ENCODE measurements at regions not wholly inside any gene's neighbourhood (a gene's known extent, or its start where the extent isn't known, plus 50 kb on each side); places are given as distances from the start of the nearest gene placed in this dataset.
A peak's percentile ranks its signal among the peaks of the same experiment; 100 is the strongest.
"Not testable (repeated sequence)": the region's sequence is repeated elsewhere in the genome, so short reads cannot be mapped to it uniquely, and the experiment has no call there.

DNA sequence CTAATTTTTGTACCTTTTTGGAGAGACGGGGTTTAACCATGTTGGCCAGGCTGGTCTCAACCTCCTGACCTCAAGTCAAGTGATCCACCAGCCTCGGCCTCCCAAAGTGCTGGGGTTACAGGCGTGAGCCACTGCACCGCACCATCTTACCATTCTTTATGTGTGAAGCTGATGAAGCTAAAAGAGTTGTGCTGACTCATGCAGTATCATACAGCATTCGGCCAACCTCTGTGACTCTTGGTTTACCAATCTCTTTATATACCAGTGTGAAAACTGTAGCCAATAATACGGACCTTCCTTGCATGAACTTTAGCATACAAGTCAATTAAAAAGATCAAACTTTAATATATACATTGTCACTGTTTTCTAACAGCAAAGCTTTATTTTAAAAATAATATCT, 878.2 kb upstream of the MBL2 start:
- DNase-seq (ENCODE audit: low read depth) = no peak

DNA sequence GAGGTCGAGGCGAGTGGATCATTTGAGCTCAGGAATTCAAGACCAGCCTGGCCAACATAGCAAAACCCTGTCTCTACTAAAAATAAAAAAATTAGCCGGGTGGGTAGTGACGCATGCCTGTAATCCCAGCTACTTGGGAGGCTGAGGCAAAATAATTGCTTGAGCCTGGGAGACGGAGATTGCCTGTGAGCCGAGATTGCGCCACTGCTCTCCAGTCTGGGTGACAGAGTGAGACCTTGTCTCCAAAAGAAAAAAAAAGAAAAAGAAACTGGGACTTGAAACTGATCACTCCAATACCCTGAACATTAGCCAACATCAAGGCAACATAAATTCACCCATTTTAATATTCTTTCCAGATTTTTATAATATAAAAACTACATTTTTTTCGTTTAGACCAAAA, 874.6 kb upstream of the MBL2 start:
- not testable (repeated sequence) for DNase-seq (ENCODE audit: low read depth)

DNA sequence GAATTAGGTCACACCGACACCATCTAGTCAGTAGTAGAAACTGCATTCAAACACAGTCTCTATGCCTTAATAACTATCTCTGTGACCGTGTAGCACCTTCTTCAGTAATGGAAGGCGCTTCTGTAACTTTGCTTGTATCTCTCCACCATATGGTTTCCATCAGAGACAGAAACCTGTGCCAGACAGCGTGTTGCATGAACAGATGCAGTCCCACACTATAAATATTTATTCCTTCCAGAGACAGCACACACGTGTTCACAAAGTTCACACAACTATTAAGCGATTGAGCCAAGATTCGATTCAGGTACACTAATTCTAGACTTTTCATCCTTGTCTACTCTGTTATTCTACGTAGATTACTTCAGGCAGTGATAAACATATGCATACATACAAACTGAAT, 873.9 kb upstream of the MBL2 start:
- DNase-seq (ENCODE audit: low read depth) = no peak

DNA sequence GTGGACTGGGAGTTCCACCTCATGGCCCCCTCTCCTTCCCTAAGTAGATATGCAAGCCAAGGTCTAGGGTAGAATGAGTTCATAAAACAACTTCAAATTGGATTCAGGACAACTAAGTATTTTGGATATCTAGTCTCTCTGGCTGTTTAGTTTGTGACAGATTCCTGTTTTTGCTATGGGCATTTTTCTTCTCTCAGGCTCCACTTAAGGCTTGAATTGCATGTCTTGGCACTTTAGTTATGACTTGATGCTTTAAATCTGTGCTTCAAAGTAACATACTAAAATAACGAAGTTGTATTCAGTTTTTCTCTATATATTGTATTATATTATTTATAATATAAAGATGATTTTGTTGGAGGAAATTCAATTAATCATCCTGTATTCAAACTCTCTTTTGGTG, 873.4 kb upstream of the MBL2 start:
- DNase-seq (ENCODE audit: low read depth) = no peak

DNA sequence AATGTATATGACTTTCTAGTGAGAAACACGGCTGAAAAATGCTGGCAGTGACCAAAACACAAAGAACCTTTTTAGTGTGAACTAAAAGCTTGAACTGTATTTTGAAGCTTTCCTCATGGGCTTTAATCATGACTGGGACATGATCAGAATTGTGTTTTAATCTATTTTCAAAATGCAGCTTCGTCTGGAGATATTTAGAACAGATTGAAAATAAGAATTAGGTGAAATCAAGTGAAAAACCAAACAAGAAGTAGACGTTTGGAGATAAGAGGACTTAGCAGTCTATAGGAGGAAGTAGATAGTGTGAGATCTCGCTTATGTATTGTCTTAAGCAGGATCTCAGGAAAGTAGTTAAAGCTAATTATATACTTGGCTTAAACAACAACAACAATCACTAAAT, 865.4 kb upstream of the MBL2 start:
- no peak for DNase-seq (ENCODE audit: low read depth)

DNA sequence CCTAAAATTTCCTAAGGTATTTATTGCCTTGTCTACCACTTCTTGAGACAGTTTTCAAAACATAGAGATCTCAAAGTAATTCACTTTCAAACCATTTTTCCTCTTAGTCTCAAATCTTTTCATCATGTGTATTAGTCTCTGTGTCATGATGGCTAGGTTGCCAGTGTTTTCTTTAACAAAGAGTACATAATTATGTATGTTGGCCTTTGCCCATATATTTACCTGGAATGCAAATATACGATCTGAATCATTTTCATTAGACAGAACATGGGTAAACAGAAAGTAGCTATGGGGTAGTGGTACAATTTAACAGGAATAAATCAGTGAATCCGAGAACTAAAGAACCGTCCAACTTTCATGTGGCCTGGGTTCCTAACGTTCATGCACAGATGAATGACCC, 852.1 kb upstream of the MBL2 start:
- DNase-seq (ENCODE audit: low read depth) = no peak

DNA sequence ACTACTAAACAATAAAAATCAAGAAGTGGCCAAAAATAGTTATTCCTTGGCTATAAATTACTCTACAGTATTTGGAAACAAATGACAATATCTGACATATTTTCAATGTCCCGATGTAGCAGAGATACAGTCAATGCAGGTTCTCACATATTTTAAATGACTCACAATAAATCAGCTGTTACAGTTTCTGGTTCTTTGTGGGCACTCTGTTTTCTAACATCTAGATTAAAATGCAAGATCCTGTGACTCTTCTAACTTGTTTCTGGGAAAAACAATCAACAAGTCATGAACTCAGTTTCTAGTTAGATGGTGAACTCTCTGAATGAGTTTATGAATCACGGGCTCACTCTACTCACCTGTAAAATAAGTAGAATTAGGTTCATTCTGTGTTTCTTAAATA, 849.6 kb upstream of the MBL2 start:
- DNase-seq (ENCODE audit: low read depth) = no peak

DNA sequence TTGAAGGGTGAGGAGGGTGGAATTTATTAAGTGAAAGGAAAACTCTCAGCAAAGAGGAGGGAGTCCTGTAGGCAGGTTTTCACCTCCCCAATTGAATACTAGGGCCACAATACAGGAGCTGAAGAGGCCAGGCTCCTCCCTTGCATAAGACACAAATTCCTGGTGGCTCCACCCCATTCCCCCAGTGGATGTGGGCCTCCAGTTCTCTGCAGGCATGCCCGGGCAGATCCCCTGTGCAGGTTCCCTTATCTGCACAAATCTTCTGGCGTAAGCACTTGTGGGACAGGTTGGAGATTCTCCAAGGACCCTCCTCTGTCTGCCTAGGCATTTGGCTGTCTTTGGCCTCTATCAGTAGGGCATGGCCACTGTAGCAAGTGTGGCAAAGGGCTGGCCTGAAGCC, 847.1 kb upstream of the MBL2 start:
- no peak for DNase-seq (ENCODE audit: low read depth)

DNA sequence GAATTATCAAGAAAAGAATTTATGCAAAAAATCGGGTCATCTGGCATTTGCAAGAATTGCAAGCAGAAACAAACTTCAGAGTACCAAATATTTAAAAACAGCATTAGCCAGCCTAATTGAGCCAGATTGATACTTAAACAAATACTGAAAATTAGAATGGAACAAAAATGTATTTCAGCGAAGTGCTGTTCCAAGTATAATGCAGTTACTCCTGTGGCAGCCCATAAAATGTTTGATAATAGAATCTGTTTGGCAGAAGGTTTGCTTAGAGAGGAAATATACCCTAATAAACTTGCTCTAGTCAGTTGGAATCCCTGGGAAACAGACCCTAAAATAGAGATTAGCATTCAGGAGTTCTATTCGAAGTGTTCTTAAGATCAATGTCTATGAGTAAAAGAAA, 835.1 kb upstream of the MBL2 start:
- DNase-seq (ENCODE audit: low read depth) = no peak

DNA sequence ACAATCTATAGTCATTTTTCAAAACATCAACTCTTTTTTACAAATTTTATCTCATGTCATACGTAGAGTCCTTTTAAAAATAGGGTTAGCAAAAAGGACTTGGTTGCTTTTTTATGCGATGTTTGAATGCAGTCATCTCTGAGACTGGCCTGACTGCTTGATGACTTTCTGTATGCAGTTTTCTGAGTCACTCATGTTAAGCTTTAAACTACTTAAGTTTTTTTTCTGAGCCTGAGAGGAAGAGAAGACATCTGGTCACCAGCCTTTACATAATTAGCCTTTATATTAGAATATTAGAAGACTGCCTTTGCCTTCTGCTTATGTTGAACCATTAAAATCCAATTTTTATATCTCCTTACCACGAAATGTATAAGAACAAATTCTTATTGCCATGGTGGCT, 834.4 kb upstream of the MBL2 start:
- no peak for DNase-seq (ENCODE audit: low read depth)

DNA sequence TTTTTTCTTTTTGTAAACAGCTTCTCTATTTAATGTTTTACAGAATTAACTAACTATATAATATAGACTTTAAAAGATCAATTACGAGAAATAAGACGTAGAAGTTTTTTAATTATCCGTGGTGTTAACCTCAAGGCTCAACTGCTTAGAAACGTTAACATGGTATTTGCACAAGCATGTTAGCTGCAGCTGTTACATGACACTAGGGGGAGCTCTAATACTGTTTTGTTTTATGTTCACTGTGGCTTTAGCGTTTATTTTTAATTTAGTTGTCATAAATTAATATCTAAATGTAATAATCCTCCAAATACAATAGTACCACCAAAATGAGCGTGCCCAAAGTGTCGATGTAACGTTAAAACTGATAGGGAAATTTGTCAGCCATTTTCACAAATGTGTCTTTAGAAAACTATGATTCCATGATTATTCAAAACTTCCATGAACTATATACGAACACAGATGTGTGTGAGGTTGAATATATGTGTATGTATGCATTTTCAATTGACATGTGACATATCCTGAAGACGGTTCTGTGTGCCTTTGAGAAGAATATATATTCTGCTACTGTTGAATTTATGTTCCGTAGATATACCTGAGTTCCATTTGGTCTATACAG, 828.8 kb upstream of the MBL2 start:
- peak; percentile 0 for DNase-seq (ENCODE audit: low read depth)

DNA sequence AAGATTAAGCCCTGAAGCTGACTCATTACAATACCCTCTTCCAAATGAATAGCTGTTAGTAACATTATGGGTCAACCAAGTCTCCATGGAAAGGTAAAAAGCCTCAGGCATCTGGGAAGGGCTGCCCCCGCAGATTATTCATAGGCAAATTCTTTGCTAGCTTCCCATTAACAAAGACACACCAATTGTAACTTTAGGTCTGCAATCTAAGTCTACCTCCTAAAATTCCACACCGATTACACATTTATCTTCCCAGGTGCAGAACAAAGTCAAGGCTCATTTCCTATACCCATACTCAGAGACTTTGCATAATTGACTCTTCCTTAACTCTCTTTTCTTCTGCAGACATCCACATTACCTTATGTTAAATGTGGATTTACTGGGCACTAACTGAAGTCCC, 826.3 kb upstream of the MBL2 start:
- no peak for DNase-seq (ENCODE audit: low read depth)

DNA sequence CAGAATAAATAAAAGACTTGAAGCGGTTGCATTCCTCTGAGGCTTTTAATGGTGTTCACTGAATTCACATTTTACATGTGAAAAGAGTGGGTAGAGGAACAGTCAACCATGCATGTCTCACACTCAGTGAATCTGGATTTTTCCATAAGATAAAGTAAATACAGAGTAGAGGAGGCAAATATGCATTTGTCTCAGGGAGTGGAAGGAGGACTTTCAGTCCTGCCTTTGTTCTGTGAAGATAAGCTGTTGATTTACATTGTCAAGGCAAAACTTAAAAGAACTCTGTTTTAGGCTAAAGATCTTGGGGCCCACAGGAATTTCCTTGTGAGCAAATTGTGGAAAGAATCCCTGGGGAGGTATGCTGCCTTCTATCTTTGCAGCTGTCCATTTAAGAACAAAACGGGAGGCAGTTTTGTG, 825.3 kb upstream of the MBL2 start:
- no peak for DNase-seq (ENCODE audit: low read depth)

DNA sequence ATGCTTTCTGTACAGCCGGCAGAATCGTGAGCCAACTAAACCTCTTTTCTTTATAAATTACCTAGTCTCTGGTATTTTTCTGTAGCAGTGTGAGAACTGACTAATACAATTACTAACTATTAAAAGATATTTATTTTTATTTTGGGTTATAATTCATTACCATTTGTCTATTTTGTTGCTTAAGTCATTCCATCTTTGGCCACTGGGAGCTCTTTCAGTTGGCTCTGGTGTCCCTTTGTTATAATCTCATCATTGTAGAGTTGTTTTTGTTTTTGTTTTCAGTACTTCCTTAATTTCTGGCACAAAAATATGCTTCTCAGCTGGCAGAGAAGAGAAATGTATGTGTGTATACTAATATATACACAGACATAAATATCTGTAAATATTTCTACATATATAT, 807.9 kb upstream of the MBL2 start:
- no peak for DNase-seq (ENCODE audit: low read depth)

DNA sequence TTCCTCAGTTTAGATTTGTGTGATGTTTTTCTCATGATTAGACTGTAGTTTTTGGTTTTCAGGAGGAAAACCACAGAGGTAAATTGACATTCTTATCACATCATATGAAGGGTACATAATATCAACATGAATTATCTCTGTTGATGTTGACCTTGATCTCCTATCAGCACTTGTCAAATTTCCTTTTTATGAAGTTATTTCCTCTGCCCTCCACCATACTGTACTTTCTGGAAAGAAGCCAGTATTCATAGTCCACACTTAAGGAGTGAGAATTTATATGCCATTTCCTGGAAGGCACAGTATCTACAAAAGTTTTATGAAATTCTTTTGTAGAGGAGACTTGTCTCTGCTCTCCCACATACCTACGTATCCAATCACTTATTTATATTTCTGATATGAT, 807.2 kb upstream of the MBL2 start:
- DNase-seq (ENCODE audit: low read depth) = no peak

DNA sequence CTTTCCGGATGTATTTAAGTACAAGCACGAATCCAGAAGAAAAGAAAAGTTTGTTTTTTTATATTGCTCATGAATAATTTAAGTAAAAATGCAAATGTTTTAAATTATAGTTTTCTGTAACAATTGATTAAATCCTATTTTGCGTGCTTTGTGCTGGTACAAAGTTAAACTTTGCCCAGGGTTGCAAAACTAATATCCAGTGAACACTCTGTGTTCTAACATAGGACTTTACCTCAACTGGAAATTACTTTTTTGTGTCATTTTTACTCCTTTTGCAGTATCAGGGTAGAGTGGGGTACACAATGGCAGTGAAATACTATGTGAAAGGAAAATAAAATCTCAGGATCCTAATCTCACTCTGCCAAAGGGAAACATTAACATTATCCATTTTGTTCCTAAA, 801.4 kb upstream of the MBL2 start:
- DNase-seq (ENCODE audit: low read depth) = no peak

DNA sequence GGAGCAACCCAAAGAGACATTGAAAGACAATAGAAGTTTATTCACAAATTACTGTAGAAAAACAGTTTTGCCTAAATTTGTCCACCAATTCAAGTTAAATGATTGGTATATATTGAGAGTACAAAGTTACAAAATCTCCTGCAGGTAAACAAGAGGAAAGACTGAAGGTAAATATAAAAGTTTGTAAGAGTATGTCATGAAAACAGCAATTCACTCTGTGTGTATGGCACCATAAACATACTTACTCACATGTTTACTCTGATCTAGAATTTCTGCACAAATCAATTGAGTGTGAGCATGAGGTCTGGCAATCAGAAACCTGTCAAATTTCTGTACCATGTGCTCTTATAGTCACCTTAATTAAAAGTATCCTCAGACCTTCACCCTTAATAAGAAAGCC, 800.9 kb upstream of the MBL2 start:
- DNase-seq (ENCODE audit: low read depth) = no peak

DNA sequence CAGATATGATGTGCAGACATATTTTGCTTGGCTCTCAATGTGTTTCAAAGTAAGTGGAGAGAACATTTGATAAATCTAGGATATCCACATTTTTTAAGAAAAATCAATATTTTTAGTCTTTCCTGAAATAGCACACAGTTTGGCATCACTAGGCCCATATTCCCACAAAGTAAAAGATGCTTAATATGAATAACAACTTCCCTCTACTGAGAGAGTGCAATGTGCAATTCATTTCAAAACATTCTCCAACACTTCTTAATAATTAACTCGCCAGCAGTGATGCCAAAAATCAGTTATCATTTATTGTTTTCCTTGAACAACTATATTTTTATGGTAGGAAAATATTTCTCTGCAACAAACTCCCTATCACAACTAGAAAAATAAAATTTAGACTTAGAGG, 800.2 kb upstream of the MBL2 start:
- DNase-seq (ENCODE audit: low read depth) = no peak

DNA sequence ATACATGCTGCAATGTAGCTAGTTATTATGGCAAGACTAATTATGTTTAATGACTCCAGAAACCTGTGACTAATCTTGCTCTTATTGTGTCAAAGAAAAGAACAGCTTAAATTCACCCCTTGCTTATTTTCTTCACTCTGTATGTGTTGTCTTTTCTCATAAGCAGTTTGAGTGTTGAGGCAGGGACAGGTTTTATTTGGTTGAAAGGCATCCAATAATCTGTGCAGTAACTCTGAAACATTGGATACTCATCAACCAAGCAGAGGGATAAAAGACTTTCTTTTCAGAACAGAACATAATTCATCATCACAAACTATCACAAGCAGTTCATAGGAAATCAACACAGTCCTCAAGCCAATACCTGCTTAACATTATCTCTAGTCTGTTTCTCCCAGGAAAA, 797.6 kb upstream of the MBL2 start:
- no peak for DNase-seq (ENCODE audit: low read depth)

DNA sequence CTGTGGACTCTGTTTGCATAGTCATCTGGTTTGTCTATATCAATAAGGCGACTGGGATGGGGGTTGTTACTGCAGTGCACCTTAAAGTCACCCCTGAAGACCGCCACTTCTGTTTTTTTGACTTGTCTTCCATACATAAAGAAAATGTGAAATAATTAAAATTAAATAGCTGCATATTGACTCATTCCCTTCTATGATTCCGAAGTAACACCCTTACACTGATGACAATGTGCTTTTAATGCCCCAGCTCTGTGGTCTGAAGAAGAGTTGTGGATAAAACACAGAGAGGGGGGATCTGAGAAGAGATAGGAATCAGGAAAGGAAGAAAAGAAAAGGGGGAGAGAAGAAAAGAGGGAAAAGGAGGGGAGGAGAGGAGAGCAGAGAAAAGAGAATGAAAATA, 796.9 kb upstream of the MBL2 start:
- DNase-seq (ENCODE audit: low read depth) = no peak

DNA sequence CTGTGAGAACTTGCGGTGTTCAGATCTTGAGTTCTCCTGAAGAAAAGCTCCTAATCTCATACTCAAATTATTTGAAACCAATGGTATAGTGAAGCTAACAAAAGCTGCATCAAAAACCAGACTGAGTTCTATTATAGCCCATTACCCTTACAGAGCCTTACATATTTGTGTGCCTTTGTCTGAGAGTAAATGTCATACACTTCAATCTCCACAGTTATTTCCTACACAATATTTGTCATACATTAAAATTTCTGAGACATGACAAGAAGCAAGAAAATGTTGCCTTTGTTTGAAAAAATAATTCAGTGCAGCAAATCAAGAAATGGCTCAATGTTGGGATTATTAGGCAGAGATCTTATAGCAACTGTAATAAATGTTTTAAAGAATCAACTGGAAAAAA, 776.1 kb upstream of the MBL2 start:
- DNase-seq (ENCODE audit: low read depth) = no peak

DNA sequence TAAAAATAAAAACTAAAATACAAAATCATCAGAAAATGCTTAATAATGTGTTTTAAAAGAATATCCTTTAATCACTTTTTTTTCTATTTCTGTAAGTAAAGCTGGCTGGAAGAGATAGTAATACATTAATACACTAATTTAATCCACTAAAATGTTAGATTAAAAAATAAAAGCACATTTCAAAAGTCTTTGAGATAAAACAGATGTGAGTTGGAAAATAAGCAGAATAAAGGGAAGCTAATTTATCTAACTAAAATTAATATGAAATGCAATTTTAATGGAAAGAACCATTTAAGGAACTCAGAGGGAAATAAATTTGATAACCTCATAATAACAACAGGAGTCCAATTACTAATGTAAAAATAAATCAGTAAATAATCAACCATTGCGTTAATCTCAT, 774.8 kb upstream of the MBL2 start:
- no peak for DNase-seq (ENCODE audit: low read depth)

DNA sequence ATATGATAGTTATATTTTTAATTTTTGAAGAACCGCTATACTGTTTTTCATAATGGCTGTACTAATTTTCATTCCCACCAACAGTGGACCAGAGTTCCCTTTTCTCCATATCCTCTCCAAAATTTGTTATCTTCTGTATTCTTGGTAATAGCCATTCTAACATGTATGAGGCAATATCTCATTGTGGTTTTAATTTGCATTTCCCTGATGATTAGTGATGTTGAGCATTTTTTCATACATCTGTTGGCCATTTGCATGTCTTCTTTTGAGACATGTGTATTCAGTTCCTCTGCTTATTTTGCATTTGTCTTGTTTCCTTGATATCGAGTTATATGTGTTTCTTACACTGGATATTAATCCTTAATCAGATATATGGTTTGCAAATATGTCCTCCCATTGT, 770.8 kb upstream of the MBL2 start:
- DNase-seq (ENCODE audit: low read depth) = no peak

DNA sequence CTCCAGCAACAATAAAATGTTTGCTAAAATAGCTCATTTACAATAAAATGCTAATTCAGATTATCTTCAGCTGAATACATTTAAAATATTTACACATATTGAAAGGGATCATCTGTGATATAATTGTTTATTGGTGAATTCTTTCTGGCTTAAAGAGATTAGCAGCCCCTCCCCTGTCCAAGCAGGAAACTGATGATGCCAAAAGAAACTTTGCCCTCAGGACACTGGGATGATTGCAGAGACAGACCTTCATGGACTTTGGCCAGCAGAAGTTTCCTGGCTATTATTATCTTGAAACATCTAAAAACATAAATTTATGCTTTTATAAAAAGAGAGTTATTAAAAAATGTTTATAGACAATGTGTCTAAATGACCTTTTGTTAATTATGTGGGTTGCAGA, 764.9 kb upstream of the MBL2 start:
- DNase-seq (ENCODE audit: low read depth) = no peak

DNA sequence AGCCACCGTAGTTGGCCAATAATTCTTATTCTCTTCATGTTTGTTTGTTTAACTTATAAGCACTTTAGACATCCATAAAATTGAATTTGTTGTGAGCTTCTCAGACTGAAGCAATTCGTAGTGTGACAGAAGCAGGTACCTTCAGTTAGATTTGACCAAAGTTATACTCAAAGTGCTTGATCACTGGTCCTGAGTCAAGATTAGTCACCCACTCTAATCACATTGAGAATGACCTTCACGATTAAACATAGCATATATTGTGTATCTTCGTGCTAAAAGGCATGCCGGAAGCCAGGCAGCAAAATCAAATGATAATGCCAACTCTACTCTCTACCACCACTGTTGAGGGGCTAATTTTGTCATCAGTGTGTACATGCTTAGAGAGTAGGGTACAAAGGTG, 763.7 kb upstream of the MBL2 start:
- DNase-seq (ENCODE audit: low read depth) = no peak
